Hematopoietic multipotent progenitor cell treated with erythropoietin and hydrocortisone succinate and interleukin-3 and kit ligand, for 6 days (in vitro differentiated cells): ENCODE measurements at regions not wholly inside any gene's neighbourhood (a gene's known extent, or its start where the extent isn't known, plus 50 kb on each side); places are given as distances from the start of the nearest gene placed in this dataset.

Experiments used
- DNase-seq: peaks from one replicate; pipeline ENCODE4 v3.0.0-alpha.2; 2015

DNA sequence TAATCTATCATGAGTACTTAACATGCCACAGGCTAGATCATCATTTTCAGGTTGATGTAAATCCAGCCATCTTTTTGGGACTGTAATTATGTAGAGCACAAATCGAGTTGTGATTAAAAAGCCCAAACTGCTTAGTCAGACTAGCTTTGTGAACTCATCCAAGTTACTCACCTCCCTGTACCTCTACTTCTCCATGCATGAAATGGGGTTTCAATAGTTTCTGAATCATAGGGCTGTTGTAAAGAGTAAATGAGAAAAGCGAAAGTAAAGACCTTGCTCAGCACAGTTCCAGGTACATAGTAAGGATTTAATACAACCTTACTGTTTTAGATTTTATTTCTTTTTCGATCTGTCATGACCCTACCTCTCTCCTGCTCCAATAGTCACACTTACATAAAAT is 85.6 kb upstream of the GAP43 start:
- no peak for DNase-seq

DNA sequence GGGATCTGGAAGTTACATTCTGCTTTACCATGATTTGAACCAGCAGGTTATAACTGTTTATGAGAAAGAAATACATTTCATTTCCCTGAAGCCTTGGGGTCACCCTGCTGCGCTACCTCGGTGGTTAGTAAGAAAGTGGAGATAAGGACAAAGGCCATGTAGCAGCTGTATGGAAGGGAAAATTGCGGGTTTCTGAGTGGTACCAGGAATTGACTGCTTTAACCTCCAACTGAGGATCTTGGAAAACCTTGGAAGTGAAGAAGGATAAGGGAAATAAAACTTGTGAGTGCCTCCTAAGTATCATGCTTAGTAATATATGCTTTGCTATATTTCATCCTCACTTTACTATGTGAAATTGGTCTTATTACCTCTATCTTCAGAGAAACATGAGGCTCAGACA is 76.1 kb upstream of the GAP43 start:
- DNase-seq = no peak

DNA sequence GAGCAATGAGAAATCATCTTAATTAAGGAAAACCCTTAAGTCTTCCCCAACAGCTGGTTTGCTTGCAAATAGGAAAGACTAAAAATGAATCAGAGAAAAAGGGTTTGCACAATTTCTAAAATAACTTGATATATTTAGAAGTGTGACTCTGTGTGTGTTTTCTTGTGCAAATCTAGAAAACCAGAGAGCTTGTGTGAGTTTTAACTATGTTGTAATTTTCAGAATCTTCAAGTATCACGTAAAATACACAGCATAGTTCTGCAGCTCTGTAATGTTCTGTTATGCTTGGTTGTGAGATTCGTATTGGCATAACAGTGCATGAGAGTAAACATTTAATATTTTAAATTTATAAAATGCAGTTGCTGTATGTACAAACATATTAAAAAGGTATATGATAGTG is 74.7 kb upstream of the GAP43 start:
- no peak for DNase-seq

DNA sequence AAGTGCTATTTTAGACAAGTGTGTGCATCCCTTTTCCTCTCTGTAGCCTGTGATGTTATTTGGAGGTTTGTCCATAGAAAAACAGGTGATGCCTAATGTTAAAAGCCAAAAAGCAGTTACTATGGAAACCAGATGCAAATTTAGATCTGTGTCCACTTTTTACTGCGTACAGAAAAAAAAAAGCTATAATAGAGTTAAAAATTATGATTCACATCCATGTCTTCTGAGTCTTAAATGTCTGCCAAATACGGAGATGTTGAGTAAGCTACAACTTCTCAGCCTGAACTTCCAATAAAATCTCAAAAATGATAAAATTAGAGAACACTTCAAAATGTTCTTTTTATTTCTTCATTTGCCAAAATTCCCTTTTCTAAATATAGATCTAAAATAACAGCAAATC is 74.2 kb upstream of the GAP43 start:
- no peak for DNase-seq

DNA sequence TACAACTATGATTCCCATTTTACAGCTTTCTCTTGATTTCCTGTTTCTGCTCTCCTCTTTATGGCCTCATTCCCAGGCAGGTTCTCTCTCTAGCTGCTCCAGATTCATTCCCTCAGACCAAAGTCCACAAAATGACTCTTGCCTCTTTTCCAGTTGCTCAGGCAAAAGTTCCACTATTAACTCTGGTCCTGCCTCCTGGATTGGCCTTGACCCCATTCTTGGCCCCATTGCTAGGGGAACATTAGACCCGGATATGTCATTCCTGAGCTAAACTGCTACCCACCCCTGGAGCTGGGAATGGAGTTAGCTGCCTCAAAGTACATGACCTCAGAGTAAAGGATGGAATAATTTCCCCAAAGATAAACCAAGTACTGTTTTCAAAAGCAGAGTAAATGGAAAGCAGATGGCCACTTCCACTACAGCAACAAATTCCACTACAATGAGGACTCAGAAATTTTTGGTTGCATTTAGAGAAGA is 73.0 kb upstream of the GAP43 start:
- no peak for DNase-seq

DNA sequence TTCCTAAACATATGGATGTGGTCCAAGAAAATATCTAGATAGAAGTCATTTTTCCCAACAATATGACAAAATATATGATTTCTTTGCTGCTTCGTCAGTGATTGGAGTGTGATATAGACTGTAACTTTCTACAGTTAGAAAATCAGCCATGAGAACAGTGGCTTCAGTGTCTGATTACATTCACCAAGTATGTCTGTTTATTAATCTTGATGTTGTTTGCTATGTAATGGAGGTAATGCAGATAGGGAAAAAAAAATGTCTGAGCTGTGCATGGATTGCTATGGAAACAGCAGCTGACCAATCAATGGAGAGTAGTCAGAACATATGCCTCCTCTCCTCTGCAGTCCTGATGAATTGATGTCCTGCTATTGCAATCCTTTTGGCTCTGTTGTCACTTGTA is 72.3 kb upstream of the GAP43 start:
- no peak for DNase-seq

GRCh38 chr3:115552007-115552406 is 71.3 kb upstream of the GAP43 start:
- DNase-seq = peak; percentile 4

DNA sequence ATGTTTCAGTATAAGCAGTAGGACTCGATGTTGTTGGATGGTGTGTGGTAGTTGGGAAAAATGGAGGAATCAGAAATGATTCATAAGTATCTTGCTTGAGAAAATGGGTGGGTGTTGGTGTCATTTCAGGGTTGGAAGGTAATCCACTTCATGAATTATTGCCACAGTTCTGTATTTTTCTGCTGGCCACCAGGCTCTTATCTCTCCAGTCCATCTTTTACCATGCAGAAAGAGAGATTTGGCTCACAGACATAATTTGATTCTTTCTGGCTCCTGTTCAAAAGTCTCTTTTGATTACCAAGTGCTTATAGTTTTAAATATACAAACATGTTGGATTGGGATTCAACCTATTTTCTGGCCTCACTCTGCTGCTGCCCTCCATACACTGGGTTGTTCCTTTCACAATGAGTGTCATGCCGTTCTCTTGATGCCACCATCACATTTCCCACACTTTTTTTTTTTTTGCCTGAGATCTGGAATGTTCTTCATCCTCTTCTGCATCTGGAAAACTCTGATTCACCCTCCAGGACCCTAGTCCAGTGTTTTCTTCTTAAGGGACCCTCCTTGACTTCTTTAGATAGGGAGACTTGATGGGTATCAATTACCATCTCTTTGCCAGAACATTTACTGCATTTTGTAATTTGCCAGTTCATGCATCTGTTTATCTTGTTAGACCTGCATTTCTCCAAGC is 69.4 kb upstream of the GAP43 start:
- DNase-seq = no peak

- DNase-seq = no peak
Observed at GRCh38 chr3:115554487-115554807, 68.9 kb upstream of the GAP43 start.

DNA sequence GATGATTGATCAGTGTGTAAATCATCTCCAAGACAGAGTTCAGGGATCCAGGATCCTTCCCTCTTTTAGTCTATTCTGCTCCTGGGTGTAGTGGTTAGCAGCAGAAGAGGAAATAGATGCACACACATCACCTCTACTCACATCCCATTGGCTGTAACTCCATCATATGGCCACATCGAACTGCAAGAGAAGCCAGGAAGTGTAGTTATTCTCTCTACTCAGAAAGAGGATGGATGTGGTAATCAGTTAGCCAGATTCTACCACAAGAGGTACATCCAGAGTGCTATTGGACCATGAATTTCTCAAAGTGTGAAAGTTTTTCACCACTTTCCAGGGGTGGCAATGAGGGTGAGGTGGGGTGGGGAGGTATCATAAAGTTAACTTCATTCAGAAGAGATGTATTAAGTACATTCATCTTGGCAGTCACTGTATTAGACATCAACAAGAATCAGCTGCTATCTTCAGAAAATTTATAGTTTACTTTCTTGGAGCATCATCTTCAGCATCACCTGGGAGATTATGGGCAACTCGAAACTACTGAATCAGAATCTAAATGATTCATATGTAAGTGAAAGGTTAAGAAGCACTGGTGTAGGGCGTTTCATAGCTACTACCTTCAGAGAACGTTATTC is 60.6 kb upstream of the GAP43 start:
- DNase-seq = no peak

DNA sequence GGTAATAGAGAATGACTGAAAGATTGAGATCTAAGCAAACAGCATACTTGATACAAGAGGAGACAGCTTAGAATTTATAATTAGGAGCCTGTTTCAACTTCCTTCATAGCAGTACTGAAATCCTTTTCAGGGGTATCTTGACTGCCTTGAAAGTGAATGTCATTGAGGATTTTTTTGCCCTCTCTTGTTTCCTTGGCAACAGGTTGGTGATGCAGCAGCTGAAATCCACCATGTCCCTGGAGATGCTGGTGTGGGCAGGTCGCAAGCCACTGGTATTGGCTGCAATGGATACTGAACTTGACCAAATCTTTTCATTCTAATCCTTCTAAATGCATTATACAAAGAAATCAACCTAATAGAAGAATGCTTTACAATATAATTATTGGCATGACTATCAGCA is 59.3 kb upstream of the GAP43 start:
- DNase-seq = no peak

- no peak for DNase-seq
Observed at GRCh38 chr3:115571413-115571812, 51.9 kb upstream of the GAP43 start.
